HG03045 (cell line): ENCODE measurements at regions not wholly inside any gene's neighbourhood (a gene's known extent, or its start where the extent isn't known, plus 50 kb on each side); places are given as distances from the start of the nearest gene placed in this dataset.

Experiments used
- ATAC-seq: cut with Tn5 transposase; IDR thresholded peaks from one replicate; pipeline ENCODE4 v1.9.1; 2021; ENCODE audit warnings: mild to moderate bottlenecking, moderate library complexity; ENCODE audit not compliant: unreplicated experiment

GRCh38 chr7:46744957-46745706 lies 824.1 kb upstream of the IGFBP3 start:
- ATAC-seq = no peak

DNA sequence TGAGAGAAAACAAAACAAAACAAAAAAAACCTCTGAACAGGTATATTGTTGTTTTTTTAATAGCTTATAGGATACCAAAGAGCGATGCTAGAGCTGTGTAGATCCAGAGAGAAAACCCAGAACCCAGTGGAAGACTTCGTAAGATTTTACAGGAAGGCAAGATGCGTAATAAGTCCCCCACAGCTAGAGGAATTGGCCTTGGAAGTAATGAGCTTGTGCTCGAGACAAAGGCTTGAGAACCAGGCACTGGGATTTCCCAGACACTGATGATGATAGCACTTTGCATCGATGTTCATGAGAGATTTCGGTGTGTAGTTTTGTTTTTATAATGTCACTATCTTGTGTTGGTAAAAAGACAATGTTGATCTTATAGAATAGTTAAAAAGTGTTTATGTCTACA lies 821.5 kb upstream of the IGFBP3 start:
- no peak for ATAC-seq

DNA sequence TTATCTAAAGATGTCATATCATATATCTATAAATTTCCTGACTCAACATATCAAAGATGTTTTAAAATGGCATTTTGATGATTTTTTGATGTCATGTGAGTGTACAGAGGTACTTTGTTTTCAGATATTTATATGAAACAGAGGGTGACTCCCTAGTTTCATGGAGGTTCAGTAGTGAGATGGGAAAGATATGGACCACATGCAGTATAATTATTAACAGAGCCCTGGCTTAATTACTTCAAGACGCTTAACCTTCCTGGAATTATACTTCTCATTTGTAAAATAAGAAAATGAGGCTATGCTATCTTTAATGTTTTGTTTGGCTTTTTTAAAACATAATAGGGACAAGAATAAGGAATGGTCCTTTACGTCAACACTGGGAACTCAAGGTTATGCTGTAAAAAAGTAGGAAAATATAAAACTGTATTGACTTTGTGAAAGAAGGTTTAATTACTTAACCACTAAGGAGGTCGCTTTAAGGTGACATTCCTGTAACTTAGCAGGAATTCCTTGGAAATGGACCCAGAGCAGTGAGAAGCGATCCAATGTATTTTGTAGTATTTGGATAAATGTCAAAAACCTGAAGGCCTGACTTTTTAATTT lies 821.0 kb upstream of the IGFBP3 start:
- ATAC-seq = no peak

DNA sequence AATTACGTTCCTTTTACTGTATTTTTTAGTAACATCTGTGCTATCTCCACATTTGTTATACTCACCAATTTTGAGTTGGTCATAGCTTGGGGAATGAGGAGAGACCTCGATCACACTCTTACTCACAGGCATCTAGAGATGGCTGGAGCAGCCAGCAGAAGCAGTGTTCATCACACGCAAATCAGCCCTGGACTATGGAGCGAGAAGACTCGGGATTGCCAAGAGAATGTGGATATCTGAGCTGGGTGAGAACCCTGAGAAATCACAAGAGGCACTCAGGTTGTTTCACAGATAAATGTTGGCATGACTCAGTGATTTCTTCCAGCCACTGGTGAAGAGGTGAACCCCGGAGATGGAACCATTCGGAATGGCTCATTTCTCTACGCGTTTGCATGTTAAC lies 820.1 kb upstream of the IGFBP3 start:
- no peak for ATAC-seq

DNA sequence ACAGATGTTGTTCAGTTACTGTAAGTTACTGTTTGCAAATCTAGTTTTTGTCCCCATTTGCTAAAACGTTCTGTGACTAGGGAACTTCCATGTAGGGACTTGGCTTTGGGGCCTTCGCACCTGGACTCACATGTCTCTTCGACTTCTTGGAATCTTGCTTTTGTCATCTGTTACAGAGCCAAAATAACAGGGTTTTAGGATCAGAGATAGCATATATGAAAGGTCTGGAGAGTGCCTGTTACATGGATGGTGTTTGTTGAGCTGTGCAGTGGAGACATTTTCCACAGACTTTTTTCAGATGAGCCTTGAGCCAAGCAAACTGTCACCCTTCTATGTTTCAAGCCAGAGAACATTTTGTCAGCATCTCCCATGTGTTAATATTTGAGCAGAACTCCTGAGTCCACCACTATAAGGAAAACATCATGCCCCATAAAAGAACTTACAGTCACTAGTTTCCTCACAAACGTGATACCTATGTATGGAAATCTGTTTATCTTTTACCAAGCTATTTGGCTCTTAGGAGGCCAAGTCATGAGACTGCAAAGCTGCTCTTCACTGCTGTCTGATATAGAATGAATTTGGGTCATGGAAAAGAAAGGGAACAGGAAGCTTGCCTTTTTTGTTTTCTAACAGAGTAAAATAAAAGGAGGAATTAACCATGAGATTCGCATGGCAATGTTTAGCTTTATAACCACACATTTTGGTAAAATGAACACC lies 818.6 kb upstream of the IGFBP3 start:
- ATAC-seq = no peak

GRCh38 chr7:46738796-46739195 lies 817.7 kb upstream of the IGFBP3 start:
- no peak for ATAC-seq

- no peak for ATAC-seq
These were observed 817.1 kb upstream of the IGFBP3 start for GRCh38 chr7:46738165-46738564.

DNA sequence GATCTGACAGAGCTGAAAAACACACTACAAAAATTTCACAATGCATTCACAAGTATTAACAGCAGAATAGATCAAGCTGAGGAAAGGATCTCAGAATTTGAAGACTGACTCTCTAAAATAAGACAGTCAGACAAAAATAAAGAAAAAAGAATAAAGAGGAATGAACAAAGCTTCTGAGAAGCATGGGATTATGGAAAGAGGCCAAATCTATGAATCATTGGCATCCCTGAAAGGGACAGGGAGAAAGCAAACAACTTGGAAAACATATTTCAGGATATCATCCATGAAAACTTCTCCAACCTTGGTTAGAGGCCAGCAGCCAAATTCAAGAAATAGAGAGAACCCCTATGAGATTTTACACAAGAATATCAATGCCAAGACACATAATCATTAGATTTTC lies 804.8 kb upstream of the IGFBP3 start:
- no peak for ATAC-seq

GRCh38 chr7:46725136-46725535 lies 804.1 kb upstream of the IGFBP3 start:
- no peak for ATAC-seq

DNA sequence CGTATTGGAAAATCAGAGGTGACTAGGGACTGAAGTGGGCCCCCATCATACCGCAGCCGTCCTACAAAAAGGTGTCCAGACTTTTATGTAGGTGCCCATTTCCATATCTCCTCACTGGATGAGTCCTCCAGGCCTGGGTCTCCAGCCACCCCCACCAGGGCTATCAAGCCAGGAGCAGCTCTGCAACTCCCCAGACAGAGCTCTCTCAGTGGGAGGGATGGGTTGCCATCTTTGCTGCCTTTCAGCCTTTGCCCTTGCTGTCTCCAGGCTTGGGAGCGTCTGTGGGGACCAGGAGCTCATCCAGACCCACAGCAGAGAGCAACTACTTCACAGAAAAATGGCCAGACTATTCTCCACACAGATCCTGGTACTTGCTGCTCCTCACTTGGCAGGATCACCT lies 802.7 kb upstream of the IGFBP3 start:
- no peak for ATAC-seq

GRCh38 chr7:46723003-46723402 lies 801.9 kb upstream of the IGFBP3 start:
- no peak for ATAC-seq

DNA sequence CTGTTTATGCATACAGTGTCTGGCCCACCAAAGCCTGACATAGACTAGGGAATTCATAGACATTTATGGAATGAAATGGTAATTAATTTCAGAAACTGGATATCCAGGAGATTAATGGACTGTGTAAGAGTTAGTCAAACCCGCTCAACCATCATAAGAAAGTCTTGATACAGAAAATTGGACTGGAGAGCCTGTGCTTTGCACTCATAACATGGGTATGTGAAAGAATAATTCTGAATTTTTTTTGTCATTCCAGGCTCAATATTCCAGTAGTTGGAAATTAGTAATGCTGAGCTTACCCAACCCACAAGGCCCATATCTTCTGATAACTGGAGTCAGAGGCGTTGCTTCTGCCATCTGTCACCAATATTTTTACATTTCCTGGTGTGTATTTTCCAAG lies 799.7 kb upstream of the IGFBP3 start:
- no peak for ATAC-seq

DNA sequence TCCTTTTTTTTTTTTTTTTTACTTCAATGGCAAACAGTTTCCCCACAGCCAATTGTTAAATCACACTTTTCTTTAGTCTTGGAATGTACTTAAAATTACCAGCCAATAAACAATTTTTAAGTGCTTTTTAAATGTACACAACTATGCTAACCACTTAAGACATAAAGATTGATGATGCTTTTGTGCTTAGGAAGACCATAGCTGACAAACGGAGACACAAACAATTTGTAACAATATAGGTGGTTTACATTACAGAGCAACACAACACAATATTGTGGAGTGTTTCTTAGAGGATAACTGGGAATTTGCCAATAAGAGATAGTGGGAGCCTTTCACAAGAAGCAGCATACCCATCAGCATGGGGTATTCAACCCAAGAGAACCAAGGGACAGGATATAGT lies 798.5 kb upstream of the IGFBP3 start:
- no peak for ATAC-seq

DNA sequence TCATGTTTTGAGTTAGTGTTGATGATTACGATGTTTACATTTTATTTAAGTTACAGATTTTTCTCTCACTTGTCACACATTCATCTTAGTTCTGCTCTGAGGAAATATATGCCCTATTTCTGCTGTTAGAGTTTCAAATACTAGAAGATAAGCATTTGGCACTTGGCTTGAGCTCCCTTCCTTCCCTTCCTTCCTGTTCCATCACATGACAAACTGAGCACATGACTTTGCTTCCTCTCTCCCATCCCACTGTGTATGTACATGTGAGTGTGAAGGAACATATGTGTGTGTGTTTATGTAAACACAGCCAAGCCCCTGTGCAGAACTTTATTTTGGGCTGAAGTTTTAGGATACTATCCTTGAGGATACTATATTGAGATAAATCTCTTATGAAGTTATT lies 795.9 kb upstream of the IGFBP3 start:
- ATAC-seq = no peak

GRCh38 chr7:46715579-46715978 lies 794.5 kb upstream of the IGFBP3 start:
- ATAC-seq = no peak

- no peak for ATAC-seq
These were observed 793.8 kb upstream of the IGFBP3 start for GRCh38 chr7:46714904-46715303.

GRCh38 chr7:46713868-46714596 lies 793.0 kb upstream of the IGFBP3 start:
- no peak for ATAC-seq

DNA sequence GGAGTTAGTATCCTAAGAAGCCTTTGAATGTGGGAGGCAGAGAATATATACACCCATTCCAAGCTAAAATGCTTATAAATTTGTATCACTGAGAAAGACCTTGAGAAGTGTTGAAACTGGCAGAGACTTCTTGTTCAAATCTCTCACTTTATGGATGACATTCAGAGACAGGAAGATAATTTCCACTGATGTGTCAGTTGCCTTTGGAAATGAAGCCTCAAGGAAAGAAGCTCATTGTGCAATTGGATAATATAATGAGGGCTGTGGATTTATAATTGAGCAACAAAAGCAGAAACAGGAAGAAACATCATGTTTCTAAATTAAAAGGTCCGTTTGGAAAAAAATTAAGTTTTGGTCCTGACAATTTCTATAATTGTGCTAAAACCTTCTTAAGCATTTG lies 789.9 kb upstream of the IGFBP3 start:
- no peak for ATAC-seq

DNA sequence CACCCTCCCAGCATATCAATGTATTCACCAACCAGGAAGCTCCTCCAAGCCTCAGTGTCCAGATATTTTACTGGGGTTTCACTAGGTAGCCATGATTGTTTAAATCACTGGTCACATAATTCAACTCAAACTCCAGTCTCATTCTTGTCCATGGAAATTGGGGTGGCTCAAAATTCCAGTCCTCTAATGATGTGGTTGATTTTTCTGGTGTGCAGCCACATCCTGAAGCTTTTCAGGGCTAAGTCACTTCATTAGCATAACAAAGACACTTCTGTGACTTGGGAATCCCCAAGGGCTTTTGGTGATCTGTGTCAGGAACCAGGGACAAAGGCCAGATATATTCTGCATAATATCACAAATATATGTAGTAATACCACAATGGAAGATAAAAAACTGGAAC lies 786.9 kb upstream of the IGFBP3 start:
- no peak for ATAC-seq

- ATAC-seq = no peak
These were observed 784.5 kb upstream of the IGFBP3 start for GRCh38 chr7:46705386-46706255.

DNA sequence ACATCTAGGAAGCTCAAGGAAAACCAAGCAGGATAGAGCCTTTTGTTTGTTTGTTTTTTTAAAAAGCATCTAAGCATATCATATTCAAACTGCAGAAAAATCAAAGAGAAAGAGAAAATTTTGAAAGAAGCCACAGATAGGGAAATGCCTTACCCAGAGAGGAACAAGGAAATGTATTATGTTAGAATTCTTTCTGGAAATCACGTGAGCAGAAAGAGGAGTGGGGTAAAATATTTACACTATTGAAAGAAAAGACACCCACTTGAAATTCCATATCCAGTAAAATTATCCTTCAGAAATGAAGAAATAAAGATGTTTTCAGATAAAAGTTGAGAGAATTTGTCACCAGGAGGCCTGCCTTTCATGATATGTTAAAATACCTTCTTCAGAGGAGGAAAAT lies 775.7 kb upstream of the IGFBP3 start:
- ATAC-seq = no peak
